Thoracic aorta (tissue), 2 donors: ENCODE measurements at regions not wholly inside any gene's neighbourhood (a gene's known extent, or its start where the extent isn't known, plus 50 kb on each side); places are given as distances from the start of the nearest gene placed in this dataset.
"Not testable (repeated sequence)": the region's sequence is repeated elsewhere in the genome, so short reads cannot be mapped to it uniquely, and the experiment has no call there.

Source experiments
- ATAC-seq: fragments of 150-250 bp; one replicate; pipeline ENCODE4 v1.8.0; 2017; ENCODE audit warnings: low read depth; ENCODE audit not compliant: insufficient number of reproducible peaks, low FRiP score
- DNase-seq: peaks from one replicate; pipeline ENCODE4 v3.0.0-alpha.2; 2020; ENCODE audit warnings: low spot score
- H3K27ac ChIP-seq, 2 donors: fragments of 200-600 bp; sonication (generic); 1 replicate in 1 of 2; 2 replicates in 1 of 2; pipeline ENCODE4 v1.5.1; 2016; ENCODE audit warnings: mild to moderate bottlenecking in 2 of 2, moderate library complexity in 2 of 2
- H3K27me3 ChIP-seq: fragments of 200-600 bp; sonication (generic); replicated peaks from 2 replicates; pipeline ENCODE4 v1.6.0; 2016; ENCODE audit warnings: mild to moderate bottlenecking; ENCODE audit not compliant: insufficient read depth
- H3K36me3 ChIP-seq: fragments of 200-600 bp; sonication (generic); one replicate; pipeline ENCODE4 v1.5.1; 2016
- H3K4me1 ChIP-seq, 2 donors: fragments of 200-600 bp; sonication (generic); 1 replicate in 1 of 2; 2 replicates in 1 of 2; pipeline versions ENCODE4 v1.5.1 to v1.6.0; 2016; ENCODE audit warnings: low read depth in 2 of 2, mild to moderate bottlenecking in 1 of 2; ENCODE audit not compliant: control insufficient read depth in 1 of 2
- H3K4me3 ChIP-seq: fragments of 200-600 bp; sonication (generic); 2 replicates; pipeline ENCODE4 v1.5.1; 2016; ENCODE audit warnings: mild to moderate bottlenecking
- H3K9me3 ChIP-seq: fragments of 200-600 bp; sonication (generic); 2 replicates; pipeline ENCODE4 v1.5.1; 2016
- TF ChIP-seq, protein P1 (sequence below): fragments of 200-600 bp; sonication (generic); IDR thresholded peaks from one replicate; pipeline ENCODE4 v1.5.1; 2019; ENCODE audit warnings: antibody characterized with exemption

- no peaks in the 10 kb centered on the region for H3K36me3 ChIP-seq
- TF ChIP-seq, protein P1, sequence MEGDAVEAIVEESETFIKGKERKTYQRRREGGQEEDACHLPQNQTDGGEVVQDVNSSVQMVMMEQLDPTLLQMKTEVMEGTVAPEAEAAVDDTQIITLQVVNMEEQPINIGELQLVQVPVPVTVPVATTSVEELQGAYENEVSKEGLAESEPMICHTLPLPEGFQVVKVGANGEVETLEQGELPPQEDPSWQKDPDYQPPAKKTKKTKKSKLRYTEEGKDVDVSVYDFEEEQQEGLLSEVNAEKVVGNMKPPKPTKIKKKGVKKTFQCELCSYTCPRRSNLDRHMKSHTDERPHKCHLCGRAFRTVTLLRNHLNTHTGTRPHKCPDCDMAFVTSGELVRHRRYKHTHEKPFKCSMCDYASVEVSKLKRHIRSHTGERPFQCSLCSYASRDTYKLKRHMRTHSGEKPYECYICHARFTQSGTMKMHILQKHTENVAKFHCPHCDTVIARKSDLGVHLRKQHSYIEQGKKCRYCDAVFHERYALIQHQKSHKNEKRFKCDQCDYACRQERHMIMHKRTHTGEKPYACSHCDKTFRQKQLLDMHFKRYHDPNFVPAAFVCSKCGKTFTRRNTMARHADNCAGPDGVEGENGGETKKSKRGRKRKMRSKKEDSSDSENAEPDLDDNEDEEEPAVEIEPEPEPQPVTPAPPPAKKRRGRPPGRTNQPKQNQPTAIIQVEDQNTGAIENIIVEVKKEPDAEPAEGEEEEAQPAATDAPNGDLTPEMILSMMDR: no peak
- no peak for DNase-seq
- H3K9me3 ChIP-seq: no peaks in the 10 kb centered on the region
- H3K4me1 ChIP-seq: no peaks in the 10 kb centered on the region
- ATAC-seq: no peak
- H3K27ac ChIP-seq: no peak overlapping the region
- no peak overlapping the region for H3K4me3 ChIP-seq
- no peaks in the 10 kb centered on the region for H3K27me3 ChIP-seq
Measured at GRCh38 chr4:104577405-104577804, 82.7 kb upstream of the CXXC4 start.

- H3K27me3 ChIP-seq, ATAC-seq, H3K27ac ChIP-seq, H3K4me3 ChIP-seq, H3K9me3 ChIP-seq, DNase-seq, H3K4me1 ChIP-seq, H3K36me3 ChIP-seq: not testable (repeated sequence)
Measured at GRCh38 chr4:104581476-104581875, 86.8 kb upstream of the CXXC4 start.

DNA sequence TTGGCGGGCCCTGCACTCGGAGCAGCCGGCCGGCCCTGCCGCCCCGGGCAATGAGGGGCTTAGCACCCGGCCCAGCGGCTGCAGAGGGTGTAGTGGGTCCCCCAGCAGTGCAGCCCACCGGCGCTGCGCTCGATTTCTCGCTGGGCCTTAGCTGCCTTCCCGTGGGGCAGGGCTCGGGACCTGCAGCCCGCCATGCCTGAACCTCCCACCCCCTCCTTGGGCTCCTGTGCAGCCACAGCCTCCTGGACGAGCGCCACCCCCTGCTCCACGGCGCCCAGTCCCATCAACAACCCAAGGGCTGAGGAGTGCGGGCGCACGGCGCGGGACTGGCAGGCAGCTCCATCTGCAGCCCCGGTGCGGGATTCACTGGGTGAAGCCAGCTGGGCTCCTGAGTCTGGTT, 87.4 kb upstream of the CXXC4 start:
- not testable (repeated sequence) for H3K36me3 ChIP-seq, H3K9me3 ChIP-seq, ATAC-seq, H3K27ac ChIP-seq, H3K4me1 ChIP-seq, H3K4me3 ChIP-seq, DNase-seq, H3K27me3 ChIP-seq

DNA sequence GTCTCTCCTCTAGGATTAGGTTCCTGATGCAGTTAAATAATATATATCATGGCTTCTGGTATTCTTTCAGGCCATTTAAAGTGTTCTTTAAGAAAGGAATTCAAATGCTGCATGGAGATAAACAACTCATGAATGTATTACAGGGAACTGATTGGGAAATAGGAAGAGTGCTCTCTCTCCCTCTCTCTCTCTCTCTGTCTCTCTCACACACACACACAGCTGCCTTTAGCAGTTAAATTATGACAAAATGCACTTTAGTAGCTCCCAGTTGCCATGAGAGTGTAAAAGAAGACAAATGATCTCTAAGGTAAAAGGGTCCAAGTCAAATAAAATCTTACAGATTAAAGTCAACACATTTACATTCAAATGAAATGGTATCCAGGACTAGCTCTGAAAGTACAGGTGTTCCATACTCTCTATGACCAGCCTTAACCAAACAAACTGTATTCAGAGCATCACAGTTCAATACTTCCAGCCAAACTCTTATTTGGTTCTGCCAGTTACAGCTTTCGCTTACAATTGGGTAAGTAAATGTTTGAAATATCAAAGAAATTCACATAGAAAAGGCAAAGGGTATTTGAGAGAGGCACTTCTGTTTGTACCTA, 94.7 kb upstream of the CXXC4 start:
- Histone ChIP-seq H3K27ac (no peak overlapping the region), H3K4me1 (peaks cover 0 to 5% of the 10 kb centered on the region in 2 donors), H3K4me3 (no peak overlapping the region), H3K36me3 (no peaks in the 10 kb centered on the region), H3K27me3 (no peaks in the 10 kb centered on the region), H3K9me3 (no peaks in the 10 kb centered on the region)
- ATAC-seq: no peak
- TF ChIP-seq, protein P1: no peak
- no peak for DNase-seq

GRCh38 chr4:104591510-104591911, 96.8 kb upstream of the CXXC4 start:
- Histone ChIP-seq H3K4me3 (no peak overlapping the region), H3K4me1 (peaks cover 0 to 5% of the 10 kb centered on the region in 2 donors), H3K27ac (no peak overlapping the region), H3K9me3 (no peaks in the 10 kb centered on the region), H3K27me3 (no peaks in the 10 kb centered on the region), H3K36me3 (no peaks in the 10 kb centered on the region)
- ATAC-seq (no peak), DNase-seq (no peak)
- TF ChIP-seq, protein P1: no peak

DNA sequence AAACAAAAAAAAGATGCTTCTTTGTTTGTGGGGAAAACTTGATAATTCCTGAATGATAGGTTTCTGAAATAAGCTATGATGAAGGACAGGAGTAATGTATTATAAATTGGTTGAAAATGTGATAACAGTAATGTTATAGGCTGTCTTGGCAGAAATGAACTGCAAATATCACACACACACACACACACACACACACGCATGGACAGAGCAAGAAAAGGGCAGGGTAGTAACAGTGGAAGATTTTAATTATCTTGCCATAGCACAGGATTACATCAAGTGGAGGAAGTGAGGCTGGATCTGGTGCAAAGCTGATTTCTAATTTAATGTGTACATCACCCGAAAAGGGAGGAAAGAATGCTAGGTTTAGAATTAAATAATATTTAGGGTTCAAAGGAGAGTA, 97.5 kb upstream of the CXXC4 start:
- Histone ChIP-seq H3K9me3 (no peaks in the 10 kb centered on the region), H3K36me3 (no peaks in the 10 kb centered on the region)

More for the DNA sequence above, 97.5 kb upstream of the CXXC4 start:
- Histone ChIP-seq H3K27me3 (no peaks in the 10 kb centered on the region), H3K27ac (no peak overlapping the region), H3K4me3 (no peak overlapping the region), H3K4me1 (peaks cover 0 to 5% of the 10 kb centered on the region in 2 donors)
- DNase-seq (no peak), ATAC-seq (no peak)
- TF ChIP-seq, protein P1: no peak
